H9 (cell line): ENCODE measurements at regions not wholly inside any gene's neighbourhood (a gene's known extent, or its start where the extent isn't known, plus 50 kb on each side); places are given as distances from the start of the nearest gene placed in this dataset.

Source experiments
- DNase-seq: peaks from one replicate; pipeline ENCODE4 v3.0.0-alpha.2; 2017
- H2AFZ ChIP-seq: one replicate; pipeline ENCODE4 v1.6.1; 2013; ENCODE audit warnings: mild to moderate bottlenecking, low read length, control low read depth, moderate library complexity
- H2AK5ac ChIP-seq: 2 replicates; pipeline ENCODE4 v1.6.1; 2013; ENCODE audit warnings: low read length, control low read depth, mixed read lengths; ENCODE audit not compliant: insufficient read length
- H2BK120ac ChIP-seq: one replicate; pipeline ENCODE4 v1.6.1; 2013; ENCODE audit warnings: low read depth, mild to moderate bottlenecking, low read length, control low read depth, inconsistent platforms; ENCODE audit not compliant: poor library complexity, severe bottlenecking
- H2BK12ac ChIP-seq: 2 replicates; pipeline ENCODE4 v1.6.1; 2013; ENCODE audit warnings: low read length, control low read depth, mixed read lengths, low read depth; ENCODE audit not compliant: insufficient read length
- H2BK15ac ChIP-seq: 2 replicates; pipeline ENCODE4 v1.6.1; 2013; ENCODE audit warnings: low read depth, low read length, control low read depth
- H2BK20ac ChIP-seq: one replicate; pipeline ENCODE4 v1.6.1; 2013; ENCODE audit warnings: low read depth, mild to moderate bottlenecking, low read length, control low read depth, inconsistent platforms; ENCODE audit not compliant: poor library complexity, severe bottlenecking
- H2BK5ac ChIP-seq: 2 replicates; pipeline ENCODE4 v1.6.1; 2013; ENCODE audit warnings: low read length, control low read depth, mixed read lengths; ENCODE audit not compliant: insufficient read length
- H3K14ac ChIP-seq: 2 replicates; pipeline ENCODE4 v1.6.1; 2013; ENCODE audit warnings: low read length, control low read depth; ENCODE audit not compliant: insufficient read depth
- H3K18ac ChIP-seq: 2 replicates; pipeline ENCODE4 v1.6.1; 2013; ENCODE audit warnings: low read depth, mild to moderate bottlenecking, mixed read lengths, low read length, control low read depth; ENCODE audit not compliant: insufficient read length
- H3K23ac ChIP-seq: 2 replicates; pipeline ENCODE4 v1.6.1; 2013; ENCODE audit warnings: low read length, control low read depth, mixed read lengths, low read depth; ENCODE audit not compliant: insufficient read length
- H3K23me2 ChIP-seq: 2 replicates; pipeline ENCODE4 v1.6.1; 2013; ENCODE audit warnings: low read depth, mild to moderate bottlenecking, mixed read lengths, low read length, control low read depth; ENCODE audit not compliant: insufficient read length, poor library complexity, severe bottlenecking
- H3K27ac ChIP-seq: 2 replicates; pipeline ENCODE4 v1.5.1; 2013; ENCODE audit warnings: low read length, control low read depth, mixed read lengths, low read depth; ENCODE audit not compliant: insufficient read length
- H3K27me3 ChIP-seq: 2 replicates; pipeline ENCODE4 v1.6.1; 2013; ENCODE audit warnings: low read length, control low read depth, inconsistent platforms; ENCODE audit not compliant: insufficient read depth
- H3K4ac ChIP-seq: 2 replicates; pipeline ENCODE4 v1.6.1; 2013; ENCODE audit warnings: low read depth, mild to moderate bottlenecking, control low read depth, inconsistent platforms, low read length, moderate library complexity
- H3K4me1 ChIP-seq: 2 replicates; pipeline ENCODE4 v1.6.1; 2013; ENCODE audit warnings: low read length, control low read depth, inconsistent platforms; ENCODE audit not compliant: insufficient read depth
- H3K4me2 ChIP-seq: 2 replicates; pipeline ENCODE4 v1.6.1; 2013; ENCODE audit warnings: low read length, control low read depth, mixed read lengths; ENCODE audit not compliant: insufficient read length, insufficient read depth
- H3K56ac ChIP-seq: 2 replicates; pipeline ENCODE4 v1.6.1; 2013; ENCODE audit warnings: low read depth, mild to moderate bottlenecking, mixed read lengths, low read length, control low read depth; ENCODE audit not compliant: insufficient read length
- H3K79me1 ChIP-seq: 2 replicates; pipeline ENCODE4 v1.6.1; 2013; ENCODE audit warnings: low read depth, mild to moderate bottlenecking, moderate library complexity, low read length, control low read depth, inconsistent platforms; ENCODE audit not compliant: insufficient read depth, poor library complexity, severe bottlenecking
- H3K79me2 ChIP-seq: 2 replicates; pipeline ENCODE4 v1.6.1; 2013; ENCODE audit warnings: low read length, control low read depth, inconsistent platforms; ENCODE audit not compliant: insufficient read depth
- H3K9ac ChIP-seq: 2 replicates; pipeline ENCODE4 v1.6.1; 2013; ENCODE audit warnings: low read length, control low read depth, mixed read lengths; ENCODE audit not compliant: insufficient read length; ENCODE audit errors: extremely low read depth
- H3K9me3 ChIP-seq: one replicate; pipeline ENCODE4 v1.6.1; 2013; ENCODE audit warnings: low read depth, low read length, inconsistent platforms; ENCODE audit not compliant: control insufficient read depth
- H3T11ph ChIP-seq: one replicate; pipeline ENCODE4 v1.6.1; 2013; ENCODE audit warnings: mild to moderate bottlenecking, low read length, control low read depth, inconsistent platforms
- H4K20me1 ChIP-seq: one replicate; pipeline ENCODE4 v1.6.1; 2013; ENCODE audit not compliant: control insufficient read depth, insufficient read length, insufficient read depth
- H4K5ac ChIP-seq: 2 replicates; pipeline ENCODE4 v1.6.1; 2013; ENCODE audit warnings: low read depth, mild to moderate bottlenecking, mixed read lengths, low read length, control low read depth; ENCODE audit not compliant: insufficient read length
- H4K8ac ChIP-seq: replicated peaks from 2 replicates; pipeline ENCODE4 v1.6.1; 2013; ENCODE audit warnings: low read length, control low read depth, mixed read lengths, low read depth; ENCODE audit not compliant: insufficient read length
- H4K91ac ChIP-seq: 2 replicates; pipeline ENCODE4 v1.6.1; 2013; ENCODE audit warnings: low read depth, mild to moderate bottlenecking, moderate library complexity, mixed read lengths, low read length, control low read depth; ENCODE audit not compliant: insufficient read length
- H3K27ac Mint-ChIP-seq, 3 experiments: 2 replicates in 2 of 3; 3 replicates in 1 of 3; pipeline ENCODE4 v1.8.0; 2020 to 2021; ENCODE audit warnings: mixed read lengths in 3 of 3, mild to moderate bottlenecking in 1 of 3, moderate library complexity in 1 of 3
- H3K27me3 Mint-ChIP-seq: 2 replicates; pipeline ENCODE4 v1.8.0; 2021; ENCODE audit warnings: low read depth, mild to moderate bottlenecking, moderate library complexity, mixed read lengths
- H3K36me3 Mint-ChIP-seq, 3 experiments: 2 replicates in 2 of 3; 3 replicates in 1 of 3; pipeline ENCODE4 v1.8.0; 2020 to 2021; ENCODE audit warnings: low read depth in 3 of 3, mixed read lengths in 3 of 3; ENCODE audit not compliant: insufficient read depth in 1 of 3
- H3K4me1 Mint-ChIP-seq, 2 experiments: 2 replicates each; pipeline ENCODE4 v1.8.0; 2020; ENCODE audit warnings: mixed read lengths in 2 of 2
- H3K4me3 Mint-ChIP-seq, 2 experiments: 2 replicates in 1 of 2; 3 replicates in 1 of 2; pipeline ENCODE4 v1.8.0; 2020 to 2021; ENCODE audit warnings: mild to moderate bottlenecking in 2 of 2, mixed read lengths in 2 of 2, moderate library complexity in 1 of 2
- H3K9me3 Mint-ChIP-seq, 2 experiments: 2 replicates in 1 of 2; 3 replicates in 1 of 2; pipeline ENCODE4 v1.8.0; 2020; ENCODE audit warnings: mild to moderate bottlenecking in 2 of 2, mixed read lengths in 2 of 2, moderate library complexity in 1 of 2
- CTCF ChIP-seq: fragments of 200-600 bp; sonication (generic); conservative IDR thresholded peaks from 3 replicates; pipeline ENCODE4 v1.8.0; 2021; ENCODE audit warnings: antibody characterized with exemption, mild to moderate bottlenecking
- WGBS: extraction: QIAGEN DNeasy Blood & Tissue Kit; methylation state at CpG from one replicate; pipeline ENCODE4 v1.1.7; 2013; ENCODE audit warnings: missing lambda C conversion rate, low lambda C conversion rate, mixed read lengths; ENCODE audit not compliant: insufficient read length; ENCODE audit errors: extremely low coverage; 5-methylcytosine and 5-hydroxymethylcytosine counted together

DNA sequence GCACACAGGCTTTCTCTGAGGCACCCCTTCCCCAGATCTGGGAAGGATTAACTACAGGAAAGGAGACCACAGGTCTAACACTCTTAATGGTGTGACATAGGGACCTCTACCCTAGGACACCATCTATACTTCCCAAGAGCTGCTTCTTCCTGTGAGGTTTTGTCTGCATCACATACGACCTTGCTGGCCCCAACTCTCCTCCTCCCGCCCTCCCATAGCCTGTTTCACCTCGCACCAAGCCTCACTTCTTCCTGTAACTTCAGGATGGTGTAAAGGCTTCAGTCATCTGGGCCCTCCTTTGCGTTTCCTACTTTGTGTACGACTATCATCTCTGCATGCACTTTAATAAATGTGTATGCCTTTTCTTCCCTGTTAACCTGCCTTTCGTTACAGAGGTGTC, 274.3 kb downstream of the KLF6 start:
- no peak overlapping the region for H4K91ac ChIP-seq
- no peak overlapping the region for H2BK12ac ChIP-seq
- DNase-seq, result no peak
- no peak overlapping the region for H3K9ac ChIP-seq
- H4K8ac ChIP-seq, result no peak overlapping the region
- H2BK5ac ChIP-seq, result no peak overlapping the region
- Mint-ChIP-seq H3K36me3 (no peaks in the 10 kb centered on the region; a peak in 1 of 7 replicates), H3K9me3 (peaks cover 0 to 4% of the 10 kb centered on the region in 2 experiments; a peak in 2 of 5 replicates), H3K4me1 (no peaks in the 10 kb centered on the region; a peak in 1 of 4 replicates), H3K27ac (no peak overlapping the region), H3K4me3 (no peak overlapping the region), H3K27me3 (no peaks in the 10 kb centered on the region; the same call in none of the 2 replicates)
- no peaks in the 10 kb centered on the region for H3K79me2 ChIP-seq
- H3K4me1 ChIP-seq, result no peaks in the 10 kb centered on the region
- H3K56ac ChIP-seq, result no peak overlapping the region
- no peak overlapping the region for H3K27ac ChIP-seq
- H3T11ph ChIP-seq, result no peak overlapping the region
- WGBS, result no CpG with 5 or more reads among the region's 6 CpGs
- H2AFZ ChIP-seq, result no peak overlapping the region
- H3K18ac ChIP-seq, result no peak overlapping the region
- H3K27me3 ChIP-seq, result no peaks in the 10 kb centered on the region
- H2AK5ac ChIP-seq, result no peak overlapping the region
- H3K23me2 ChIP-seq, result no peaks in the 10 kb centered on the region
- no peaks in the 10 kb centered on the region for H3K9me3 ChIP-seq
- no peak for TF ChIP-seq CTCF
- no peak overlapping the region for H3K23ac ChIP-seq
- no peak overlapping the region for H4K5ac ChIP-seq
- H3K79me1 ChIP-seq, result no peaks in the 10 kb centered on the region
- no peak overlapping the region for H3K4me2 ChIP-seq
- no peak overlapping the region for H2BK20ac ChIP-seq
- no peak overlapping the region for H3K14ac ChIP-seq
- H4K20me1 ChIP-seq, result no peaks in the 10 kb centered on the region
- no peak overlapping the region for H3K4ac ChIP-seq
- H2BK120ac ChIP-seq, result no peak overlapping the region
- no peak overlapping the region for H2BK15ac ChIP-seq
